NCI-H2029 (cell line): ENCODE measurements at regions not wholly inside any gene's neighbourhood (a gene's known extent, or its start where the extent isn't known, plus 50 kb on each side); places are given as distances from the start of the nearest gene placed in this dataset.
A peak's percentile ranks its signal among the peaks of the same experiment; 100 is the strongest.

Experiments
- DNase-seq: peaks from one replicate; lab custom pipeline; 2025; lab: John Stamatoyannopoulos, UW

DNA sequence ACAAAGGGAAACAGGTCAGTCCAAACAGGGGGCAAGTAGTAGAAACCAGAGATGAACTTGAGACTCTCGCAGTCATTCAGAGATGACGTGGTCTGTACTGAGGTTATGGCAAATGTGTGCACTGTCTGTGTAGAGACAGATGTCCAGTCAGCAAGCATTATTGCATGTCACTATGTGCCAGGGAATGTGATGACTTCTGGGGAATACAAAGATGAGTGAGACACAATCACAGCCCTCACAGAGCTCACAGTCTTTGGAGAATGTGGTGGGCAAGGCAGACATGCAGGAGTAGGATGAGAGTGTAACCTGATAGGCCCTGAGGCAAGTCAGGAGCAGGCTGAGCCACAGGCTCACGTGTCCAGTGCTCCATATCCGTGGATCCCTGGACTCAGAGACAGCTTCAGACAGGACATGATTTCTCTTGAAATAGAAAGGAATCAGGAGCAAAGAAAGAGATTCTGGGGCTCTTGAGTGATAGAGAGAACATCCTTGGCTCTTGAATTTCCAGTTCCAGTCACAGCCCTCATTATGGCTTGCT is 550.7 kb downstream of the ETS1 start:
- no peak for DNase-seq

DNA sequence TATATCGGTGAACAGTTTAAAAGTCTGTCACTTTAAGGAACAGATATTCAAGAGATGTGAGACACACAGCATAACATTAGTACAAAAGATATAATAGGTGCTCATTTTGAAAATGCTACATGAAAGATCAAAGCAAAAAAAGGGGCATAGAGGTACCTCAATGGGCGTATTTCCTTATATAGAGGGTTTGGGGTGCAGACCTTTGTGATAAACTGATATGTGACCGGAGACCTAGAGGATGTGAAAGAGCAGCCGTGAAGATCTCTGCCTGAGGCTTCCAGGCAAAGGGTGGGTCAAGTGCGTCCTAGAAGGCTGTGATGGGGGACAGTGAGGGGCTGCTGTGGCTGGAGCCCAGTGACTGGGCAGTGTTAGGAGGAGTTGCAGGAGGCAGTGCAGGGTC is 551.4 kb downstream of the ETS1 start:
- no peak for DNase-seq

DNA sequence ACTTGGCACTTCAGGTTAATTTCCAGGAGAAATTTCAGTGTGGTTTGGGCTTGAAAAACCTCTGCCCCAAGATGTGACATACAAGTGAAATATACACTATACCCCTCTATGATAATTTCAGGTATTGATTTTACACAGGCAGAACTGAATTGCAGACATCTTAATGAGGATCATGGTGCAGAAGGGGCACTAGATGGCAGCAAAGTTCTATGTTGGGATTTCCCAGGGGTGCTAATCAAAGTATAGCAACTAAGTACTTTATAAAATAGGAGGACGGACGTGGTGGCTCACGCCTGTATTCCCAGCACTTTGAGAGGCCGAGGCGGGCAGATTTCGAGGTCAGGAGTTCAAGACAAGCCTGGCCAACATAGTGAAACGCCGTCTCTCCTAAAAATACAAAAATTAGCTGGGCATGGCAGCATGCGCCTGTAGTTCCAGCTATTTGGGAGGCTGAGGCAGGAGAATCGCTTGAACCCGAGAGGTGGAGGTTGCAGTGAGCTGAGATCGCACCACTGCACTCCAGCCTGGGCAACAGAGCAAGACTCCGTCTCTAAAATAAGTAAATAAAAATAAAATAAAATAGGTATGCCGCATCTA is 555.7 kb downstream of the ETS1 start:
- DNase-seq, result peak; percentile 50

DNA sequence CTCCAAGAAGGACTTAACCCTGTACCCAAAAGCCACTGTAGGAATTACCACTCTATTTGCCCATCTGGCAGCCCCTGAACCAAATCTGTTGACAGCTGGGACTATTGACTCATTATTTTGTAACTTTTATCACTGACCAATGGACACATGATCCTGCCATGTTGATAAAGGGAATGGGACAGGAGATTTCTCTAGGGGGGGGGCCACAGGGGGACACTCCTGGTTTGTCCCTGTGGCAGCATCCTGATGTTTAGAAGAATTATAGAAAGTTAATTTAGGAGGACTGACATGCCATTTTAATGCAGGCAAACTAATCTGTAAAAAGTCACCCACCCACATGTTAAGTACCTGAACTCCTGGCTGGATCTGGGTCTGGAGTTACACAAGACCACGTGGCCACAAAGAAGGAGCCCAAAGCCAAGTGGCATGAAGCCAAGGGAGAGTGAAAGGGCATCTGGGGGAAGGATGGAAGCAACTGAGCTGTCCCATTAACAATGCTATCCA is 558.1 kb downstream of the ETS1 start:
- peak; percentile 51 for DNase-seq

DNA sequence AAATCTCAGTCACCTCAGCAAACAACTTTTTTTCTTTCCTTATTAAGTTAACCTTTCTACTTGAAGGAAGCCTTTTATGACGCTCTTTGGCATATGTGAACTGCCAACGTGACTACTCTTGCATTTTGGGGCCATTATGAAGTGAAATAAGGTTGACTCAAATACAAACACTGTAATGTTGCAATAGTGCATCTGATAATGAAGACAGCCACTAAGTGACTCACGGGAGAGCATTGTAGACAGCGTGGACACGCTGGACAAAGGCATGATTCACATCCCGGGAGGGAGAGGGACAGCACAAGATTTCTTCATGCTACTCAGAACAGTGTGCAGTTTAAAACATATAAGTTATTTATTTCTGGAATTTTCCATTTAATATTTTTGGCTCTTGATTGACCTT is 560.8 kb downstream of the ETS1 start:
- DNase-seq, result no peak

DNA sequence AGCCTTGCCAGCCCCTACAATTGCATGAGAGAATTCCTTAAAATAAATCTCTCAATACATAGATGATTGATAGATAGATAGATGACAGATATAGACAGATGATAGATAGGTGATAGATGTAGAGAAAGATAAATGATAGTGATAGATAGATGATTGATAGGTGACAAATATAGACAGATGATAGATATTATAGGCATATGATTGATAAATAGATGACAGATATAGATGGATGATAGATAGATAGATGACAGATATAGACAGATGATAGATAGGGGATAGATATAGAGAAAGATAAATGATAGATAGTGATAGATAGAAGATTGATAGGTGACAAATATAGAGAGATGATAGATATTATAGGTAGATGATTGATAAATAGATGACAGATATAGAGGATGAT is 564.6 kb downstream of the ETS1 start:
- DNase-seq, result no peak

GRCh38 chr11:128022007-128022368 is 565.4 kb downstream of the ETS1 start:
- DNase-seq, result no peak

GRCh38 chr11:128021349-128022006 is 565.9 kb downstream of the ETS1 start:
- DNase-seq, result no peak

DNA sequence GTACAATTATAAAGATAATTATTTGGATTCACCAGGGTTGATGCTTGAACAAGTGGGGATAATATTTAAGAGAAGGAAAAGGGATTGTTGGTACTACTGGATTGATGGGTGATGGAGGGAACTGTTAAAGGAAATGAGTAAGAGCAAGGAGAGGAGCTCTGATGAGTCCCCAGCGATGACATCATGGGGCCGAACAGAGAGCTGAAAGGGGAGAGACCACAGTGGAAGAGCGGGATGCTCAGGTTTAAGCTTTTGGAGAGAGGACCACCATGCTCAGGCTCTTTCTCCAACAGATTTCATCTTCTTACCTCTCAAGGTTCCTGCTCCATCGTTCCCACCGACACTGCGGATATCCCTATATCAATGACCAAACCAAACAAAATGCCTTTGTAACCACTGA is 568.7 kb downstream of the ETS1 start:
- no peak for DNase-seq

DNA sequence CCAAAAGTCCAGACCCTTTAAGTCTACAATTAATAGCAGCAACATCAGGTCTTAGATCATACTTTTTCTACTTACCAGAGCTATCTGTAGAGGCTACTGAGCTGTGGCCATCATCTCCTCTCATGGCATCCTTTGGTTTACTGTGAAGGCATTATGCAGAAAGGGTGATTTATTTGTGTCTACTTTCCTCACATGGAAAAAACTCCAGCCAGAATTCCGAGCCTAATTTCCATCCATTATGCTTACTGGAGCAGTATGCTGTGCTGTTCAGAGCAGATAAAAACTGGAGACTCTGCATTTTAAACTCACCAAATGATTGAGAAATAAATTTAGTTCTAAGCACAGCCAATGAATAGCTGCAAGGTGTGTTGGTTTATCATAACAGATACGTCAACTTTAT is 581.8 kb downstream of the ETS1 start:
- no peak for DNase-seq

GRCh38 chr11:127998421-127998820 is 588.9 kb downstream of the ETS1 start:
- no peak for DNase-seq

GRCh38 chr11:127997594-127997993 is 589.8 kb downstream of the ETS1 start:
- DNase-seq, result no peak

- no peak for DNase-seq
These were observed 590.5 kb downstream of the ETS1 start for GRCh38 chr11:127996825-127997224.

DNA sequence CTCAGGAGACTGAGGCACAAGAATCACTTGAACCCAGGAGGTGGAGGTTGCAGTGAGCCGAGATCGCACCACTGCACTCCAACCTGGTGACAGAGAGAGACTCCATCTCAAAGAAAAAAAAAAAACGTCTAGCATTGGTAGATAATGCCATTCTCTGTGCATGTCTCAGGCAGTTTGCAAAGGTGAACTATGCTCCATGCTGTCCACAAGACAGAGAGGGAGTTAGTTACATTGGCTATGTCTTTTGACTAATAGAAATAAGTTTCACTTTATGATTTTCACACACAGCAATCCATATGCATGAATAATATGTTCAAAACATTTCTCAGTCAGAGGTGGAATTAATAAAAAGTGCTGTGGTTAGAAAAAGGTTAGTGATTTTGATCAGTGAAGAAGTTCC is 591.4 kb downstream of the ETS1 start:
- no peak for DNase-seq

GRCh38 chr11:127994736-127995135 is 592.6 kb downstream of the ETS1 start:
- no peak for DNase-seq

- DNase-seq, result no peak
These were observed 593.6 kb downstream of the ETS1 start for GRCh38 chr11:127993788-127994187.

- DNase-seq, result no peak
These were observed 594.1 kb downstream of the ETS1 start for GRCh38 chr11:127993281-127993680.

- DNase-seq, result no peak
These were observed 601.3 kb downstream of the ETS1 start for GRCh38 chr11:127986073-127986472.

GRCh38 chr11:127972816-127973215 is 614.5 kb downstream of the ETS1 start:
- DNase-seq, result no peak

DNA sequence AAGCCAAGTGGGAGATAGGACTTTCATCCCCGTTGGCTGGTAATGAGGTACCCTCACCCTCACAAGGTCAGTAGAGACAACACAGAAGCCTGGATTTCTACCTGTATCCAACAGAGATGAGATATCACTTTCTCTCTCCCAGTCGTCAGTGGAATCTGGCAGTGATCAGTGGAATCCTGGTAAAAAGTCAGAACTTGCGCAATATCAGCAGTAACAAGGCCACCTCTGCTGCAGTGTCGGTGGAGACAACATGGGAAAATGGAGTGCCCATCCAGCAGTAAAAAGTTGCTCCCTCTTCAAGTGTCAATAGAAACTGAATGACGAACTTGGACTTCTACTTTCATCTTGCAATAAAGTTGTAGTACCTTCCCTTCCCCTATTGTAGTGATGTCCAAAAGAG is 615.9 kb downstream of the ETS1 start:
- no peak for DNase-seq

GRCh38 chr11:127966821-127967220 is 620.5 kb downstream of the ETS1 start:
- DNase-seq, result no peak

GRCh38 chr11:127965939-127966668 is 621.3 kb downstream of the ETS1 start:
- no peak for DNase-seq

- DNase-seq, result no peak
These were observed 624.9 kb downstream of the ETS1 start for GRCh38 chr11:127962416-127962815.
